ENCODE measurements at regions not wholly inside any gene's neighbourhood (a gene's known extent, or its start where the extent isn't known, plus 50 kb on each side); places are given as distances from the start of the nearest gene placed in this dataset.
"Not testable (repeated sequence)": the region's sequence is repeated elsewhere in the genome, so short reads cannot be mapped to it uniquely, and the experiment has no call there.

- no peak for DNase-seq
Observed at GRCh38 chr12:43245947-43246346, 306.1 kb downstream of the ADAMTS20 start.

- no peak for DNase-seq
Observed at GRCh38 chr12:43241986-43242385, 310.0 kb downstream of the ADAMTS20 start.

- DNase-seq, result no peak
Observed at GRCh38 chr12:43238281-43238680, 313.7 kb downstream of the ADAMTS20 start.

GRCh38 chr12:43237238-43237879, 314.6 kb downstream of the ADAMTS20 start:
- DNase-seq, result no peak

- no peak for DNase-seq
Observed at GRCh38 chr12:43235721-43236120, 316.3 kb downstream of the ADAMTS20 start.

- DNase-seq, result no peak
Observed at GRCh38 chr12:43233861-43234260, 318.1 kb downstream of the ADAMTS20 start.

- DNase-seq, result no peak
Observed at GRCh38 chr12:43226151-43226550, 325.9 kb downstream of the ADAMTS20 start.

GRCh38 chr12:43224190-43224805, 327.7 kb downstream of the ADAMTS20 start:
- peak; percentile 59 for DNase-seq

- no peak for DNase-seq
Observed at GRCh38 chr12:43222796-43223195, 329.2 kb downstream of the ADAMTS20 start.

- no peak for DNase-seq
Observed at GRCh38 chr12:43221216-43221615, 330.8 kb downstream of the ADAMTS20 start.

GRCh38 chr12:43216490-43216889, 335.5 kb downstream of the ADAMTS20 start:
- DNase-seq, result no peak

GRCh38 chr12:43214166-43214565, 337.8 kb downstream of the ADAMTS20 start:
- no peak for DNase-seq

GRCh38 chr12:43213608-43214007, 338.4 kb downstream of the ADAMTS20 start:
- DNase-seq, result no peak

- DNase-seq, result no peak
Observed at GRCh38 chr12:43210485-43211192, 341.4 kb downstream of the ADAMTS20 start.

GRCh38 chr12:43208627-43209026, 343.4 kb downstream of the ADAMTS20 start:
- DNase-seq, result no peak

- DNase-seq, result no peak
Observed at GRCh38 chr12:43208221-43208620, 343.8 kb downstream of the ADAMTS20 start.

GRCh38 chr12:43206396-43206795, 345.6 kb downstream of the ADAMTS20 start:
- no peak for DNase-seq

GRCh38 chr12:43198608-43199007, 353.4 kb downstream of the ADAMTS20 start:
- DNase-seq, result no peak

GRCh38 chr12:43196268-43196907, 355.6 kb downstream of the ADAMTS20 start:
- no peak for DNase-seq

GRCh38 chr12:43193096-43193495, 358.9 kb downstream of the ADAMTS20 start:
- not testable (repeated sequence) for DNase-seq

GRCh38 chr12:43192442-43192841, 359.6 kb downstream of the ADAMTS20 start:
- not testable (repeated sequence) for DNase-seq

GRCh38 chr12:43180242-43180641, 371.8 kb downstream of the ADAMTS20 start:
- DNase-seq, result no peak

- DNase-seq, result no peak
Observed at GRCh38 chr12:43179486-43179885, 372.5 kb downstream of the ADAMTS20 start.

GRCh38 chr12:43177276-43177675, 374.7 kb downstream of the ADAMTS20 start:
- no peak for DNase-seq

Data from activated effector memory CD4-positive, alpha-beta T cell treated with anti-CD3 and anti-CD28 coated beads, Interleukin-2, amount 50 U/mL, for 16 hours (primary cell).